ENCODE measurements at regions not wholly inside any gene's neighbourhood (a gene's known extent, or its start where the extent isn't known, plus 50 kb on each side); places are given as distances from the start of the nearest gene placed in this dataset.

DNA sequence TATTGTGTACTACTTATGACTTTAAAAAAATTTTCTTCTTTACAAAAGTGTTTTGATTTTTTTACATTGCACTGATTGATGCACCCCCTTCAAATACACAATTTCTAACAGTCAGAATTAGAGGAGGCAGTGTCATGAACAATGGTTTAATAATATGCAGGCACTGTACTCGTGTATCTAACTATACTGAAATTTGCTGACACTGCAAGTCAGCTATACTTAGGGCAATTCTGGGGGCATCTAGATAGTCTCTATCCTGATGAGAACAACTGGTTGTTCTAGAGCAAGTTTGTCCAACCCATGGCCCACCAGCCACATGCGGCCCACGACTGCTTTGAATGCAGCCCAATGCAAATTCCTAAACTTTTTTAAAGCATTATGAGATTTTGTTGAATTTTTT, 375.6 kb downstream of the BCKDHB start:
- no peak for TF ChIP-seq ATF1 (CRISPR knock-in tag; IDR thresholded peaks at IDR 0.05)
- no peak for TF ChIP-seq TEAD1 (CRISPR knock-in tag; IDR thresholded peaks at IDR 0.05)
- TF ChIP-seq, protein P1, sequence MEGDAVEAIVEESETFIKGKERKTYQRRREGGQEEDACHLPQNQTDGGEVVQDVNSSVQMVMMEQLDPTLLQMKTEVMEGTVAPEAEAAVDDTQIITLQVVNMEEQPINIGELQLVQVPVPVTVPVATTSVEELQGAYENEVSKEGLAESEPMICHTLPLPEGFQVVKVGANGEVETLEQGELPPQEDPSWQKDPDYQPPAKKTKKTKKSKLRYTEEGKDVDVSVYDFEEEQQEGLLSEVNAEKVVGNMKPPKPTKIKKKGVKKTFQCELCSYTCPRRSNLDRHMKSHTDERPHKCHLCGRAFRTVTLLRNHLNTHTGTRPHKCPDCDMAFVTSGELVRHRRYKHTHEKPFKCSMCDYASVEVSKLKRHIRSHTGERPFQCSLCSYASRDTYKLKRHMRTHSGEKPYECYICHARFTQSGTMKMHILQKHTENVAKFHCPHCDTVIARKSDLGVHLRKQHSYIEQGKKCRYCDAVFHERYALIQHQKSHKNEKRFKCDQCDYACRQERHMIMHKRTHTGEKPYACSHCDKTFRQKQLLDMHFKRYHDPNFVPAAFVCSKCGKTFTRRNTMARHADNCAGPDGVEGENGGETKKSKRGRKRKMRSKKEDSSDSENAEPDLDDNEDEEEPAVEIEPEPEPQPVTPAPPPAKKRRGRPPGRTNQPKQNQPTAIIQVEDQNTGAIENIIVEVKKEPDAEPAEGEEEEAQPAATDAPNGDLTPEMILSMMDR (IDR thresholded peaks at IDR 0.05), result no peak
- TF ChIP-seq FOXK1 (CRISPR knock-in tag; IDR thresholded peaks at IDR 0.05), result no peak
- no peak for TF ChIP-seq IRF2 (CRISPR knock-in tag; IDR thresholded peaks at IDR 0.05; ENCODE audit: borderline replicate concordance, low read depth)
- TF ChIP-seq, protein P2, sequence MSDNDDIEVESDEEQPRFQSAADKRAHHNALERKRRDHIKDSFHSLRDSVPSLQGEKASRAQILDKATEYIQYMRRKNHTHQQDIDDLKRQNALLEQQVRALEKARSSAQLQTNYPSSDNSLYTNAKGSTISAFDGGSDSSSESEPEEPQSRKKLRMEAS (CRISPR knock-in tag; IDR thresholded peaks at IDR 0.05), result no peak
- no peak for TF ChIP-seq ZBTB43 (CRISPR knock-in tag; IDR thresholded peaks at IDR 0.05)
- no peak for TF ChIP-seq ZNF232 (CRISPR knock-in tag; IDR thresholded peaks at IDR 0.05)
- no peak for TF ChIP-seq NFYB (CRISPR knock-in tag; conservative IDR thresholded peaks at IDR 0.05; ENCODE audit: low read depth)
- TF ChIP-seq SMAD3 (CRISPR knock-in tag; IDR thresholded peaks at IDR 0.05; ENCODE audit: borderline replicate concordance), result no peak
- no peak for TF ChIP-seq ZNF138 (CRISPR knock-in tag; conservative IDR thresholded peaks at IDR 0.05)
- TF ChIP-seq NR2C2 (CRISPR knock-in tag; IDR thresholded peaks at IDR 0.05), result no peak
- TF ChIP-seq, protein P3, sequence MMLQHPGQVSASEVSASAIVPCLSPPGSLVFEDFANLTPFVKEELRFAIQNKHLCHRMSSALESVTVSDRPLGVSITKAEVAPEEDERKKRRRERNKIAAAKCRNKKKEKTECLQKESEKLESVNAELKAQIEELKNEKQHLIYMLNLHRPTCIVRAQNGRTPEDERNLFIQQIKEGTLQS (CRISPR knock-in tag; conservative IDR thresholded peaks at IDR 0.05), result no peak
- no peak for TF ChIP-seq JUN (CRISPR knock-in tag; IDR thresholded peaks at IDR 0.05)

All from WTC11 (cell line).